ENCODE measurements at regions not wholly inside any gene's neighbourhood (a gene's known extent, or its start where the extent isn't known, plus 50 kb on each side); places are given as distances from the start of the nearest gene placed in this dataset.

DNA sequence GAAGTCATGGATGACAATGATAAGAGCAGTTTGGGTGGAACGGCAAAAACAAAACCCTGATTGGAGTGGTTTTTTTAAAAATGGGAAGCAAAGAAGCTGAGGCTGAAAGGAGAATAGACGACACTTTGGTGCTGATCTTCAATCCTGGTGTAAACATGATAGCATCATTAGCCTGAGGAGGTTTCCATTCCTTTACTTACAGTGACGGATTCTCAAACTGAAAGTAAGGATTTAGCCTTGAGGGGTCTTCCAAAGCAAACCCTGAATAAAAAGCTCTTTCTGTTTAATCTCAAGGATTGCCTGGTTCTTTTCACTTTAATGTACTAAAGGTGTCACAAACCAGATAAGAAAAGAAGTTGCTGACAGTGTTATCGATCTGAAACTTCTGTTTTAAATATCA is 69.3 kb downstream of the KCNJ2 start:
- H3K4me1 ChIP-seq (ENCODE audit: control insufficient read depth in 2 of 3, insufficient read depth in 2 of 3, low read depth in 1 of 3, low read length in 3 of 3) = no peaks in the 10 kb centered on the region
- H3K27me3 ChIP-seq (ENCODE audit: control insufficient read depth, insufficient read depth, low read length) = no peaks in the 10 kb centered on the region
- no peak for TF ChIP-seq CTCF (IDR thresholded peaks at IDR 0.05; ENCODE audit: borderline replicate concordance, extremely low read depth, insufficient read depth)
- H3K36me3 ChIP-seq (ENCODE audit: control insufficient read depth in 2 of 3, insufficient read depth in 3 of 3, low read length in 3 of 3) = no peaks in the 10 kb centered on the region
- no peak for FAIRE-seq
- no peak overlapping the region for H3K9ac ChIP-seq (ENCODE audit: low read length in 3 of 3)
- intact Hi-C loops (cut with DNase I) = no loop called here
- DNase-seq = no peak
- no peaks in the 10 kb centered on the region for H3K9me3 ChIP-seq (ENCODE audit: control insufficient read depth in 2 of 3, insufficient read depth in 1 of 3, low read length in 3 of 3)
- H3K27ac ChIP-seq (ENCODE audit: low read depth in 2 of 2, low read length in 2 of 2) = no peak overlapping the region
- H3K4me3 ChIP-seq (ENCODE audit: low read length in 3 of 3) = no peak overlapping the region

DNA sequence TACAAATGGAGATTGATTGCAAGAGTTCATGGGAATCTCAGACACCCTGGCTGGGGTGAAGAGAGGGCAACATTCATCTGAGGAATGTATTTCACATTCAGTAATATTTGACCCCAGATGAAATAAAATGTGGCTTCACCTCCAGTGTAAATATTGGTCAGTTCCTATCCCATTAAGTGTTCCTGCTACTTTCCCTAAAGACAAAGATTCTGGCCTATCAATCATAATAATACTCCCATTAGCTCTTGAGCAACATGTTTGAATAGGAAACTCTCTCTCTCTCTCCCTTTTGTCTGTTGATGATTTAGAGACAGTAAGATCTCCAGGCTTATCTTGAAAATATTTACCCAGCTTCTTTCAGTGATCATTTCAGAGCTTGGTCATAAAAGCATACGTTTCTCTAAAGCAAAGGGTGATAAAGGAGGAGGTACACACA is 70.1 kb downstream of the KCNJ2 start:
- no peak for DNase-seq
- no peaks in the 10 kb centered on the region for H3K4me1 ChIP-seq (ENCODE audit: control insufficient read depth in 2 of 3, insufficient read depth in 2 of 3, low read depth in 1 of 3, low read length in 3 of 3)
- no peak for TF ChIP-seq CTCF (IDR thresholded peaks at IDR 0.05; ENCODE audit: borderline replicate concordance, extremely low read depth, insufficient read depth)
- H3K27ac ChIP-seq (ENCODE audit: low read depth in 2 of 2, low read length in 2 of 2) = no peak overlapping the region
- no peaks in the 10 kb centered on the region for H3K36me3 ChIP-seq (ENCODE audit: control insufficient read depth in 2 of 3, insufficient read depth in 3 of 3, low read length in 3 of 3)
- intact Hi-C loops (cut with DNase I) = no loop called here
- no peak overlapping the region for H3K4me3 ChIP-seq (ENCODE audit: low read length in 3 of 3)
- H3K9me3 ChIP-seq (ENCODE audit: control insufficient read depth in 2 of 3, insufficient read depth in 1 of 3, low read length in 3 of 3) = no peaks in the 10 kb centered on the region
- no peaks in the 10 kb centered on the region for H3K27me3 ChIP-seq (ENCODE audit: control insufficient read depth, insufficient read depth, low read length)
- H3K9ac ChIP-seq (ENCODE audit: low read length in 3 of 3) = no peak overlapping the region
- FAIRE-seq = no peak

GRCh38 chr17:70241071-70241470 is 71.7 kb downstream of the KCNJ2 start:
- no peak for FAIRE-seq
- no peaks in the 10 kb centered on the region for H3K36me3 ChIP-seq (ENCODE audit: control insufficient read depth in 2 of 3, insufficient read depth in 3 of 3, low read length in 3 of 3)

More at GRCh38 chr17:70241071-70241470, 71.7 kb downstream of the KCNJ2 start:
- H3K4me3 ChIP-seq (ENCODE audit: low read length in 3 of 3) = no peak overlapping the region
- H3K9me3 ChIP-seq (ENCODE audit: control insufficient read depth in 2 of 3, insufficient read depth in 1 of 3, low read length in 3 of 3) = no peaks in the 10 kb centered on the region
- H3K9ac ChIP-seq (ENCODE audit: low read length in 3 of 3) = no peak overlapping the region
- TF ChIP-seq CTCF (IDR thresholded peaks at IDR 0.05; ENCODE audit: borderline replicate concordance, extremely low read depth, insufficient read depth) = no peak
- H3K27me3 ChIP-seq (ENCODE audit: control insufficient read depth, insufficient read depth, low read length) = no peaks in the 10 kb centered on the region
- H3K4me1 ChIP-seq (ENCODE audit: control insufficient read depth in 2 of 3, insufficient read depth in 2 of 3, low read depth in 1 of 3, low read length in 3 of 3) = no peaks in the 10 kb centered on the region
- H3K27ac ChIP-seq (ENCODE audit: low read depth in 2 of 2, low read length in 2 of 2) = no peak overlapping the region
- no peak for DNase-seq
- intact Hi-C loops (cut with DNase I) = no loop called here

Measured in kidney (tissue), 13 donors.